A549 (cell line): ENCODE measurements at regions not wholly inside any gene's neighbourhood (a gene's known extent, or its start where the extent isn't known, plus 50 kb on each side); places are given as distances from the start of the nearest gene placed in this dataset.

Experiments used
- ATAC-seq, 2 experiments: fragments of 200-7000 bp in 1 of 2; fragments of >200 bp in 1 of 2; cut with Nextera tagmentation in 1 of 2; cut with Tn5 transposase in 1 of 2; 3 replicates each; pipeline versions ENCODE4 v1.8.0 to v1.9.1; 2018 to 2020; ENCODE audit warnings: mild to moderate bottlenecking in 1 of 2, moderate library complexity in 1 of 2
- CTCF ChIA-PET: fragments of 300-600 bp; sonication (Branson Sonifier 250); formaldehyde crosslinking; extraction: SDS; loops from one replicate; lab custom pipeline; 2021; ENCODE audit warnings: antibody characterized with exemption, inconsistent platforms; lab: Yijun Ruan, JAX
- POLR2A ChIA-PET: fragments of 350-600 bp; formaldehyde crosslinking; extraction: SDS; loops from one replicate; lab custom pipeline; 2021; ENCODE audit warnings: antibody characterized with exemption, inconsistent platforms; lab: Yijun Ruan, JAX
- DNase-seq, 2 experiments: peaks; one replicate each; pipeline versions ENCODE4 v3.0.0 to v3.0.0-alpha.2; 2011 to 2016; ENCODE audit warnings: low read depth in 1 of 2, low spot score in 1 of 2
- FAIRE-seq: peaks from 2 replicates; lab custom pipeline; 2011; peaks lifted over from hg19 to GRCh38; lab: Jason Lieb, UNC
- H3K27ac ChIP-seq, 2 experiments: fragments of >200 bp; sonication (Bioruptor Twin); formaldehyde crosslinking; 3 replicates each; pipeline ENCODE4 v1.5.1; 2016 to 2017
- H3K4me1 ChIP-seq: fragments of >200 bp; sonication (Bioruptor Twin); formaldehyde crosslinking; 3 replicates; pipeline ENCODE4 v1.6.1; 2016
- H3K4me2 ChIP-seq: fragments of >200 bp; sonication (Bioruptor Twin); formaldehyde crosslinking; 3 replicates; pipeline ENCODE4 v1.6.1; 2016
- H3K4me3 ChIP-seq: fragments of >200 bp; sonication (Bioruptor Twin); formaldehyde crosslinking; 3 replicates; pipeline ENCODE4 v1.5.1; 2016
- H3K9me3 ChIP-seq: fragments of >200 bp; sonication (Bioruptor Twin); formaldehyde crosslinking; 3 replicates; pipeline ENCODE4 v1.6.1; 2016
- CHD4 ChIP-seq: fragments of 200-600 bp; sonication (generic); IDR thresholded peaks from 2 replicates; pipeline ENCODE4 v1.6.1; 2016; ENCODE audit warnings: antibody characterized with exemption, mild to moderate bottlenecking, borderline replicate concordance
- EP300 ChIP-seq, 2 experiments: fragments of >200 bp; sonication (Bioruptor Twin); formaldehyde crosslinking; IDR thresholded peaks; 2 replicates in 1 of 2; 3 replicates in 1 of 2; pipeline ENCODE4 v1.6.1; 2016 to 2017
- FOSB ChIP-seq: fragments of 250-450 bp; sonication (Bioruptor Pico); IDR thresholded peaks from 2 replicates; pipeline ENCODE4 v1.5.0; 2020; ENCODE audit warnings: mild to moderate bottlenecking, moderate library complexity
- FOXS1 ChIP-seq: fragments of 250-450 bp; sonication (Bioruptor Pico); IDR thresholded peaks from 2 replicates; pipeline ENCODE4 v1.5.0; 2020; ENCODE audit warnings: mild to moderate bottlenecking, moderate library complexity
- HOXA7 ChIP-seq: fragments of 250-450 bp; sonication (Bioruptor Pico); IDR thresholded peaks from 2 replicates; pipeline ENCODE4 v1.5.0; 2020; ENCODE audit warnings: mild to moderate bottlenecking, moderate library complexity
- MAFK ChIP-seq: fragments of 450-650 bp; IDR thresholded peaks from 2 replicates; pipeline ENCODE4 v1.6.1; 2014; ENCODE audit not compliant: partially characterized antibody
- NFE2L2 ChIP-seq: fragments of 150-350 bp; conservative IDR thresholded peaks from 2 replicates; pipeline ENCODE4 v1.6.1; 2014; ENCODE audit warnings: low read length
- NPAS2 ChIP-seq: fragments of 250-450 bp; sonication (Bioruptor Pico); IDR thresholded peaks from 2 replicates; pipeline ENCODE4 v1.8.0; 2022; ENCODE audit warnings: mild to moderate bottlenecking, moderate library complexity, borderline replicate concordance
- RFX5 ChIP-seq: fragments of 450-650 bp; IDR thresholded peaks from 2 replicates; pipeline ENCODE4 v1.7.1; 2014; ENCODE audit warnings: antibody characterized with exemption, mild to moderate bottlenecking, moderate library complexity
- ZC3H11A ChIP-seq: fragments of 450-650 bp; IDR thresholded peaks from 2 replicates; pipeline ENCODE4 v1.6.1; 2014; ENCODE audit warnings: antibody characterized with exemption, mild to moderate bottlenecking
- WGBS: methylation state at CpG from one replicate; pipeline ENCODE4 v1.1.6; 2017; ENCODE audit errors: missing lambda C conversion rate; 5-methylcytosine and 5-hydroxymethylcytosine counted together
- TF ChIP-seq, protein P1 (sequence below): fragments of >200 bp; sonication (Bioruptor Twin); formaldehyde crosslinking; IDR thresholded peaks from 3 replicates; pipeline ENCODE4 v1.6.1; 2016
- TF ChIP-seq, protein P2 (sequence below): fragments of >200 bp; sonication (Bioruptor Twin); formaldehyde crosslinking; IDR thresholded peaks from 3 replicates; pipeline ENCODE4 v1.5.1; 2016
- TF ChIP-seq, protein P3 (sequence below): fragments of 200-600 bp; sonication (generic); IDR thresholded peaks from 2 replicates; pipeline ENCODE4 v1.6.1; 2016; ENCODE audit warnings: antibody characterized with exemption, mild to moderate bottlenecking, moderate library complexity

DNA sequence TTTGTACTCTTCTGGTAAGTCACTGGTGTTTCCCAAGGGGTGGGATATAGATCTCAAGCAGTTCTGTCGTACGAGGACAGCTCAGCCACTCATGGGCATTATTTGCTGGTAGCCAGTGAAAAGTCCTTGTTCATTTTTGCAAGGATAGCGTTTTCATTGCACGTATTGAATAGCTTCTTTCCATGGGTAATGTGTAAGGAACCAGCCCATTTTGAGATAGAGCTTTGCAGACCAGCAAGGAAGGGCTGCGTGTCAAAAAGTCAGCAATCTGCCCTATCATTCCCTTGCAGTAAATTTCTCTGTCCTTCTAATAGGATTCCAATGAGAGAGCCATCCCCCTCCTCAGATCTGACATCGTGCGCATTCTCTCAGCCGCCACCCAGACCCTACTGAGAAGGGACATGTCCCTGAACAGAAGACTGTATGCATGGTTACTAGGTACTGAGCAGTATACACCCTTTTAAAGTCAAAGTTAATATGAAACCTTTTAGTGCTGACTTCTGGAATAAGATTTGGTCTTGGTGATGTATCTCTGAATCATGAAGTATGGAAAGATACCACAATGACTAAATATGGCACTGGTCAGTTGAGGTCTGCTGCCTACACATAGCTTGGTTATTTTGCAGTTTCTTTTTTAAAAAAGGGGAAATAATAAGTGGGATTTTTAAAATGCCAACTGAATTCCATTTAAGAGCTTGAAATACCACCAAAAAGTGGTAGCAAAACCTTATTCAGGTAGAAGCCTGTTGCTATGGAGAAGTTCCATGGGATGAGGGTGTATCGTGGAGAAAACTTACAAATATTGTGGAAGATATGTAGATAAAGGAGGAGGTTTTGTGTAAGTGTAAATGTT is 55.3 kb downstream of the DOP1B start:
- FAIRE-seq (no peak), ATAC-seq (no peak; a peak in 1 of 6 replicates)
- 87% methylated on average over 7 of the region's 9 CpGs for WGBS

DNA sequence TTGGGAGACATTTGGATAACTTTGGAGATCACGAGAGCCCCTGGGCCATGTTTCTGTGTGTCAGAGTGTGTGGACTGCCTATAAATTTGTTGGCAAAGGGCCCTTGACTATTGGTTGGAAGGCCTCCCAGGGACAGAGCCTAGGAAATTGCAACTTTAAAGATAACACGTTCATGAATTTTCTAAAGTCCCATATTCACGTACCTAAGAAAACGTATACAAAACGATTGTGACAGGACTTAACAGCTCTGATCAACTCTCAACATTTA is 55.8 kb downstream of the DOP1B start:
- ATAC-seq (no peak), FAIRE-seq (no peak), DNase-seq (no peak)
- POLR2A ChIA-PET, result no interaction called here
- no peak for TF ChIP-seq RFX5
- TF ChIP-seq NPAS2 (CRISPR knock-in tag), result no peak
- no peak overlapping the region for H3K4me2 ChIP-seq
- H3K4me3 ChIP-seq, result no peak overlapping the region
- H3K9me3 ChIP-seq, result no peaks in the 10 kb centered on the region
- CTCF ChIA-PET, result interaction anchor here (4.3 kb wide), 1 partner anchor 61 kb away, joined by 55 read pairs; no protein-coding TSS in a partner anchor
- 98% methylated on average over 5 of the region's 5 CpGs for WGBS
- H3K27ac ChIP-seq, result peak overlapping the region in 1 of 2 experiments; percentile 85; a peak in 2 of 6 replicates
- peaks cover 33% of the 10 kb centered on the region for H3K4me1 ChIP-seq

More for the DNA sequence above, 55.3 kb downstream of the DOP1B start:
- TF ChIP-seq FOXS1 (CRISPR knock-in tag) (no peak), FOSB (CRISPR knock-in tag) (no peak), NFE2L2 (no peak), MAFK (peak; percentile 54), ZC3H11A (no peak)
- Histone ChIP-seq H3K4me2 (peak overlapping the region; percentile 23; the same call in 1 of the 3 replicates), H3K4me1 (peaks cover 33% of the 10 kb centered on the region), H3K27ac (peak overlapping the region in 1 of 2 experiments; percentile 85; a peak in 3 of 6 replicates), H3K4me3 (no peak overlapping the region), H3K9me3 (no peaks in the 10 kb centered on the region)
- ChIA-PET POLR2A (no interaction called here), CTCF (interaction anchor here (1.7 to 4.3 kb wide), 3 partner anchors 49 to 72 kb away, joined by 4 to 75 read pairs (median 55); partner anchors contain the start of gene CBR3)
- DNase-seq, result no peak

DNA sequence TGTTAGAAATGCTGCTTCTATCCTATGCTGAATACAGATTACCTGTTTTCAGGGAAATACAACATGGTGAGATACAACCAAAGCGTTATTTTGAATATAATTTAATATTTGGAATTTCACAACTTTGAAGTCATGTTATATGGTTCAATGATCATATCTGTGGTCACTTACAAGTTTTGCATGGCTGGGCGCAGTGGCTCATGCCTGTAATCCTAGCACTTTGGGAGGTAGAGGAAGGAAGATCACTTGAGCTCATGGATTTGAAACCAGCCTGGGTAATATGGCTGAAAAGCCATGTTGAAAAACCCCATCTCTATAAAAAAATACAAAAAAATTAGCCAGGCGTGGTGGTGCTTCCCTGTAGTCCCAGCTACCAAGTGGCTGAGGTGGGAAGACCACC is 57.9 kb downstream of the DOP1B start:
- POLR2A ChIA-PET, result no interaction called here
- CTCF ChIA-PET, result interaction anchor here (1.4 kb wide), 1 partner anchor 45 kb away, joined by 5 read pairs; no protein-coding TSS in a partner anchor
- Histone ChIP-seq H3K27ac (no peak overlapping the region), H3K9me3 (no peaks in the 10 kb centered on the region), H3K4me3 (no peak overlapping the region), H3K4me2 (no peak overlapping the region), H3K4me1 (peaks cover 29% of the 10 kb centered on the region)
- ATAC-seq (no peak), FAIRE-seq (no peak), DNase-seq (no peak)
- no peak for TF ChIP-seq CHD4
- no peak for TF ChIP-seq HOXA7
- TF ChIP-seq, protein P1, sequence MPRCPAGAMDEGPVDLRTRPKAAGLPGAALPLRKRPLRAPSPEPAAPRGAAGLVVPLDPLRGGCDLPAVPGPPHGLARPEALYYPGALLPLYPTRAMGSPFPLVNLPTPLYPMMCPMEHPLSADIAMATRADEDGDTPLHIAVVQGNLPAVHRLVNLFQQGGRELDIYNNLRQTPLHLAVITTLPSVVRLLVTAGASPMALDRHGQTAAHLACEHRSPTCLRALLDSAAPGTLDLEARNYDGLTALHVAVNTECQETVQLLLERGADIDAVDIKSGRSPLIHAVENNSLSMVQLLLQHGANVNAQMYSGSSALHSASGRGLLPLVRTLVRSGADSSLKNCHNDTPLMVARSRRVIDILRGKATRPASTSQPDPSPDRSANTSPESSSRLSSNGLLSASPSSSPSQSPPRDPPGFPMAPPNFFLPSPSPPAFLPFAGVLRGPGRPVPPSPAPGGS, result no peak
- TF ChIP-seq, protein P2, sequence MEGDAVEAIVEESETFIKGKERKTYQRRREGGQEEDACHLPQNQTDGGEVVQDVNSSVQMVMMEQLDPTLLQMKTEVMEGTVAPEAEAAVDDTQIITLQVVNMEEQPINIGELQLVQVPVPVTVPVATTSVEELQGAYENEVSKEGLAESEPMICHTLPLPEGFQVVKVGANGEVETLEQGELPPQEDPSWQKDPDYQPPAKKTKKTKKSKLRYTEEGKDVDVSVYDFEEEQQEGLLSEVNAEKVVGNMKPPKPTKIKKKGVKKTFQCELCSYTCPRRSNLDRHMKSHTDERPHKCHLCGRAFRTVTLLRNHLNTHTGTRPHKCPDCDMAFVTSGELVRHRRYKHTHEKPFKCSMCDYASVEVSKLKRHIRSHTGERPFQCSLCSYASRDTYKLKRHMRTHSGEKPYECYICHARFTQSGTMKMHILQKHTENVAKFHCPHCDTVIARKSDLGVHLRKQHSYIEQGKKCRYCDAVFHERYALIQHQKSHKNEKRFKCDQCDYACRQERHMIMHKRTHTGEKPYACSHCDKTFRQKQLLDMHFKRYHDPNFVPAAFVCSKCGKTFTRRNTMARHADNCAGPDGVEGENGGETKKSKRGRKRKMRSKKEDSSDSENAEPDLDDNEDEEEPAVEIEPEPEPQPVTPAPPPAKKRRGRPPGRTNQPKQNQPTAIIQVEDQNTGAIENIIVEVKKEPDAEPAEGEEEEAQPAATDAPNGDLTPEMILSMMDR, result no peak
- TF ChIP-seq, protein P3, sequence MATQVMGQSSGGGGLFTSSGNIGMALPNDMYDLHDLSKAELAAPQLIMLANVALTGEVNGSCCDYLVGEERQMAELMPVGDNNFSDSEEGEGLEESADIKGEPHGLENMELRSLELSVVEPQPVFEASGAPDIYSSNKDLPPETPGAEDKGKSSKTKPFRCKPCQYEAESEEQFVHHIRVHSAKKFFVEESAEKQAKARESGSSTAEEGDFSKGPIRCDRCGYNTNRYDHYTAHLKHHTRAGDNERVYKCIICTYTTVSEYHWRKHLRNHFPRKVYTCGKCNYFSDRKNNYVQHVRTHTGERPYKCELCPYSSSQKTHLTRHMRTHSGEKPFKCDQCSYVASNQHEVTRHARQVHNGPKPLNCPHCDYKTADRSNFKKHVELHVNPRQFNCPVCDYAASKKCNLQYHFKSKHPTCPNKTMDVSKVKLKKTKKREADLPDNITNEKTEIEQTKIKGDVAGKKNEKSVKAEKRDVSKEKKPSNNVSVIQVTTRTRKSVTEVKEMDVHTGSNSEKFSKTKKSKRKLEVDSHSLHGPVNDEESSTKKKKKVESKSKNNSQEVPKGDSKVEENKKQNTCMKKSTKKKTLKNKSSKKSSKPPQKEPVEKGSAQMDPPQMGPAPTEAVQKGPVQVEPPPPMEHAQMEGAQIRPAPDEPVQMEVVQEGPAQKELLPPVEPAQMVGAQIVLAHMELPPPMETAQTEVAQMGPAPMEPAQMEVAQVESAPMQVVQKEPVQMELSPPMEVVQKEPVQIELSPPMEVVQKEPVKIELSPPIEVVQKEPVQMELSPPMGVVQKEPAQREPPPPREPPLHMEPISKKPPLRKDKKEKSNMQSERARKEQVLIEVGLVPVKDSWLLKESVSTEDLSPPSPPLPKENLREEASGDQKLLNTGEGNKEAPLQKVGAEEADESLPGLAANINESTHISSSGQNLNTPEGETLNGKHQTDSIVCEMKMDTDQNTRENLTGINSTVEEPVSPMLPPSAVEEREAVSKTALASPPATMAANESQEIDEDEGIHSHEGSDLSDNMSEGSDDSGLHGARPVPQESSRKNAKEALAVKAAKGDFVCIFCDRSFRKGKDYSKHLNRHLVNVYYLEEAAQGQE, result no peak
- TF ChIP-seq EP300 (IDR thresholded peaks at IDR 0.05), result no peak
- 93% methylated on average over 3 of the region's 3 CpGs for WGBS
